Retinal pigment epithelial cell (primary cell): ENCODE measurements at regions not wholly inside any gene's neighbourhood (a gene's known extent, or its start where the extent isn't known, plus 50 kb on each side); places are given as distances from the start of the nearest gene placed in this dataset.

Source experiments
- DNase-seq: peaks from one replicate; pipeline ENCODE4 v3.0.0-alpha.2; 2010; ENCODE audit warnings: low read depth
- H3K4me3 ChIP-seq: 2 replicates; pipeline ENCODE4 v1.5.1; 2011; ENCODE audit warnings: mild to moderate bottlenecking, low read length, control low read depth, moderate library complexity
- TF ChIP-seq, protein P1 (sequence below): conservative IDR thresholded peaks from 2 replicates; pipeline ENCODE4 v1.5.1; 2011; ENCODE audit warnings: low read depth, low read length, control low read depth, inconsistent platforms

DNA sequence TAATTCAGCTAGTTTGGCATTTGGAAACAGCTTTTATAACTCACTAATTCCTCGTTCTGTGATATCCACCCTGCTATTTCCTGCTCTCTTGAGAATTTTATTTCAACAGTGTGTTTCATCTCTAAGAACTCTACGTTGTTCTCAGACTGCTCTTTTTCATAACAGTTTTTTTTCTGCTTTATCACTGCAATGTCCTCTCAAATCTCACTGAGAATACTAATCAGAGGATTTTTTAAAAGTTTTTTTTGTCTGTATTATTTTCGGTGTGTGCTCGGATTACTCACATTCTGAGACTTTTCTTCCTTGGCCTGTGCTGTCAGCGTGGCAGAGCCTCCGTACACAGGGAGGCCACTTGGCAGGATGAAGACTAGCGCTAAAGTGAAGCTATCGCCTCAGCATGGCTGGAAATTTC lies 59.4 kb upstream of the NEO1 start:
- H3K4me3 ChIP-seq = no peak overlapping the region
- DNase-seq = no peak
- TF ChIP-seq, protein P1, sequence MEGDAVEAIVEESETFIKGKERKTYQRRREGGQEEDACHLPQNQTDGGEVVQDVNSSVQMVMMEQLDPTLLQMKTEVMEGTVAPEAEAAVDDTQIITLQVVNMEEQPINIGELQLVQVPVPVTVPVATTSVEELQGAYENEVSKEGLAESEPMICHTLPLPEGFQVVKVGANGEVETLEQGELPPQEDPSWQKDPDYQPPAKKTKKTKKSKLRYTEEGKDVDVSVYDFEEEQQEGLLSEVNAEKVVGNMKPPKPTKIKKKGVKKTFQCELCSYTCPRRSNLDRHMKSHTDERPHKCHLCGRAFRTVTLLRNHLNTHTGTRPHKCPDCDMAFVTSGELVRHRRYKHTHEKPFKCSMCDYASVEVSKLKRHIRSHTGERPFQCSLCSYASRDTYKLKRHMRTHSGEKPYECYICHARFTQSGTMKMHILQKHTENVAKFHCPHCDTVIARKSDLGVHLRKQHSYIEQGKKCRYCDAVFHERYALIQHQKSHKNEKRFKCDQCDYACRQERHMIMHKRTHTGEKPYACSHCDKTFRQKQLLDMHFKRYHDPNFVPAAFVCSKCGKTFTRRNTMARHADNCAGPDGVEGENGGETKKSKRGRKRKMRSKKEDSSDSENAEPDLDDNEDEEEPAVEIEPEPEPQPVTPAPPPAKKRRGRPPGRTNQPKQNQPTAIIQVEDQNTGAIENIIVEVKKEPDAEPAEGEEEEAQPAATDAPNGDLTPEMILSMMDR = no peak

DNA sequence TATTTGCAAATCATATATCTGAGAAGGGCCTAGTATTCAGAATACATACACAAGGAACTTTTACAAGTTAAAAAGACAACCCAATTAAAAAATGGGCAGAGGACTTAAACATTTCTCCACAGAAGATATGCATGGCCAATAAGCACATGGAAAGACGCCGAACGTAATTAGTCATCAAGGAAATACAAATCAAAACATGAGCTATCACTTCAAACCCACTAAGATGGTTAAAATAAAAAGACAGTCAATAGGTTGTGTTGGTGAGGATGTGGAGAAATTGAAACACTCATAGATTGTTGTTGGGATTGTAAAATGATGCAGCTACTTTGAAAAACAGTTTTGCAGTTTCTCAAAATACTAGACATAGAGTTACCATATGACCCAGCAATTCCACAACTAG lies 61.2 kb upstream of the NEO1 start:
- H3K4me3 ChIP-seq = no peak overlapping the region
- TF ChIP-seq, protein P1 = no peak
- DNase-seq = no peak

DNA sequence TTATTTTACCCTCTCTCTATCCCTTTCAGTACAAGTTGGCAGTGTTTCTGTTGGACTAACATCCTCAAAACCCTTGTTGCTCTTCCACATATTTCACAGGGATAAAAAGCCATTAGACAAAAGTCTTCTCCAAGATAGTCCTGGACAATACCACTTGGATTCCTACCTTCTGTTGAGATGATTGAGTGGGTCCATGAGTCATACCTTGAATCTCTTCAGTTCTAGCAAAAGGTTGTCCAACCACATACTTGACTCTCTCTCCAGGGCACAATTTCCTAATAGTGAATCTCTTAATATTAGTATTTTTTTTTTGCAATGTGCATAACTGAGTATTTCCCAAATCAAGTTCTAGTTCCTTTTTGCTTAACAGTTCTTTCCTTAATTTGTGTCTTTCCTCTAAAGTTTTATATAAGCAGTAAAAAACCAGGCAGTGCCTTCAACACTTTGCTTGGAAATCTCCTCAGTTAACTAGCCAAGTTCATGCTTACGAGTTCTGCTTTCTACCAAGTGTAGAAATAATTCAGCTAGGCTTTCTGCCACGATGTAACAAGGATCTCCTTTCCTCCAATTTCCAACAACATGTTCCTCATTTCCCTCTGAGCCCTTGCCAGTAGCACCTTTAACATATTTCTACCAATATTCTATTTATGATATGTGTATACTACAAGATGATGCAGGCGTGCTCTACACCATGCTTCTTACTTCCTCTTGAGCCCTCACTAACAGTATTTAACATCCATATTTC lies 68.3 kb upstream of the NEO1 start:
- no peak for DNase-seq
- TF ChIP-seq, protein P1 = no peak
- H3K4me3 ChIP-seq = no peak overlapping the region

DNA sequence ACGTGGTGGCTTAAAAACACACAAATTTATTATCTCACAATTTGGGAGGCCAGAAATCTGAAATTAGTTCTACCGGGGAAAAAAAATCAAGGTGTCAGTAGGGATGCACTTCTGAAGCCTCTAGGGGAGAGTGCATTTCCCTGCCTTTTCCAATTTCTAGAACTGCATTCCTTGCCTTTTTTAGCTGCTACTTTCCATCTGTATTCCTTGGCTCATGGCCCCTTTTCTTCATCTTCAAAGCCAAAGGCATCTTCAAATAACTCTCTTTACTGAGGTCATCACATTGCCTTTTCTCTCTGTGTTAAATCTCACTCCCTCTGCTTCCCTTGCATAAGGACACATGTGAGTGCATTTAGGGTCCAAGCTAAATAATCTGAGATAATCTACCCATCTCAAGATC lies 69.5 kb upstream of the NEO1 start:
- DNase-seq = no peak
- H3K4me3 ChIP-seq = no peak overlapping the region
- TF ChIP-seq, protein P1 = no peak

DNA sequence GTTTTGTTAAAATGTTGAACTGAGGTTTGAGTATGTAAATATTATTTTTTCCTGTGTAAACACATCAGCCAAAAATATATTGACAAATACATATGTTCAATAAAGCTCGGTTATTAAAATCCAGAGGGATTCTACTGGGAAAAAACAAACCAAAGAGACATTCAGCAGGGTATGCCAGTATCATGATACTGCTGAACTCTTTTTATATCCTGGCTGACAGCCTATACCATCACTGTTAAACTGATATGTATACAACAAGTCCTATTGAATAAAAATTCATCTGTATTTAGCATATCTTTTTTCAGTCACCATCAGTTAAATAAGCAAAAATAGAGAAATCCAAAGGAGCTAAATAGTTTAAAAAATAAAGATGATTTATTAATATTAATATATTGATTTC lies 71.6 kb upstream of the NEO1 start:
- H3K4me3 ChIP-seq = no peak overlapping the region
- TF ChIP-seq, protein P1 = no peak
- DNase-seq = no peak

DNA sequence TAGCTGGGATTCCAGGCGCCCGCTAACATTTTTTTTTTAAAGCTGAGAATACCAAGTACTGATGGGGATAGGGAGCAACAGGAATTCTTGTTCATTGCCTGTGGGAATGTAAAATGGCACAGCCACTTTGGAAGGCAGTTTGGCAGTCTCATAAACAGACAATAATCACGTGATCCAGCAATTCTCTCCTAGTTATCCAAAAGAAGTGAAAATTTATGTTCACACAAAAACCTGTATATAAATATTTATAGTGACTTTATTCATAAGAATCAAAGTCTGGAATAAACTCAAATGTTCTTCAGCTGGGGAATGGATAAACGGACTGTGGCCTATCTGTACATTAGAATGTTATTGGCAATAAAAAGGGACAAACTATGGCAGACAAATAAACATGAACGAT lies 72.5 kb upstream of the NEO1 start:
- H3K4me3 ChIP-seq = no peak overlapping the region
- no peak for DNase-seq
- TF ChIP-seq, protein P1 = no peak

DNA sequence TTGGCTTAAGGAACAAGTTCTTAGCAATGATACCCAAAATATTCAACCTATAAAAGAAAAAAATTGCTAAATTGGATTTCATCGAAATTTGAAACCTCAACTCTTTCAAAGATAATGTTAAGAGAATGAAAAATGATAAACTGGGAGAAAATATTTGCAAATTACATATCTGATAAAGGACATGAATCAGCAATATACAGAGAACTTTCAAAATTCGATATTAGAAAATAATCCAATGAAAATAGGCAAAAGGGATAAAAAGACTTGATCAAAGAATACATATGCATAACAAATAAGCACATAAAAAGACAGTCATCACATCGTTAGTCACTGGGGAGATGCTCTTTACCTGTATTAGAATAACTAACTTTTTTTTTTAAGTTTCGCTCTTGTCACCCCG lies 73.0 kb upstream of the NEO1 start:
- no peak overlapping the region for H3K4me3 ChIP-seq
- no peak for DNase-seq
- TF ChIP-seq, protein P1 = no peak
